ENCODE measurements at regions not wholly inside any gene's neighbourhood (a gene's known extent, or its start where the extent isn't known, plus 50 kb on each side); places are given as distances from the start of the nearest gene placed in this dataset.

DNA sequence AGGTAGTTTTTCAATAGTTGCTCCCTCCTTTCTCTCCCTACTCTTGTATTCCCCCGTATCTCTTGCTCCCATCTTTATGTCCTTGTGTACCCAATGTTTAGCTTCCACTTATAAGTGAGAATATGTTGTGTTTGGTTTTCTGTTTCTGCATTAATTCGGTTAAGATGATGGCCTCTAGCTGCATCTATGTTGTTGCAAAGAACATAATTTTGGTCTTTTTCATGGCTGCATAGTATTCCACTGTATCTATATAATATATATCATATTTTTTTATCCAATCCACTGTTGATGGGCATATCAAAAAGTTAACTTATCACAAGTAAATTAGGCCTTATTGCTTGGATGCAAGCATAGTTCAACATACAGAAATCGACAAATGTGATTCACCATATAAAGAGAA is 594.0 kb downstream of the TYW1 start:
- no peak for TF ChIP-seq POLR2A (IDR thresholded peaks at IDR 0.05; ENCODE audit: low read depth)
- no peak for TF ChIP-seq CTCF (IDR thresholded peaks at IDR 0.05)
- TF ChIP-seq POLR2AphosphoS5 (IDR thresholded peaks at IDR 0.05): no peak

All from esophagus muscularis mucosa (tissue), 3 donors.